Heart left ventricle (tissue), 13 donors: ENCODE measurements at regions not wholly inside any gene's neighbourhood (a gene's known extent, or its start where the extent isn't known, plus 50 kb on each side); places are given as distances from the start of the nearest gene placed in this dataset.

ENCODE experiments used
- POLR2A ChIP-seq, 2 donors: fragments of 450-650 bp; IDR thresholded peaks; one replicate each; pipeline ENCODE4 v1.6.1; 2017; ENCODE audit warnings: antibody characterized with exemption in 2 of 2, mild to moderate bottlenecking in 2 of 2, moderate library complexity in 2 of 2
- TF ChIP-seq, protein P1 (sequence below), 12 donors: fragments of 200-600 bp; sonication (generic) in 4 of 12; IDR thresholded peaks; one replicate each; pipeline versions ENCODE4 v1.5.0 to v1.8.0; 2018 to 2022; ENCODE audit warnings: antibody characterized with exemption in 12 of 12, mild to moderate bottlenecking in 5 of 12
- donor health status: ischemic (EF 13 %, LVEDD 7.1; RV severe dilation, severe dysfunction).
- donor health status: DM: no; HTN: yes; CAD: no.
- donor health status: DM: no; HTN: no; CAD: no.
- donor health status: ischemic (EF 25% LVEDD 6.9; RV normal size, moderate dysfunction).
- donor health status: ischemic (EF 25% LVEDD 5.7; RV mildly dilated, moderate dysfunction).
- donor health status: ischemic (EF 35%, LVEDD 5.7; RV mildly dilated, moderate dysfunction).
- donor health status: nonischemic (EF 11% LVEDD 7.7; RV severe dilation, severe dysfunction).
- donor health status: DM: yes; HTN: yes; CAD: no.
- donor health status: PGD.
- donor health status: ischemic (EF 29% LVEDD 5.4; RV normal size, mild dysfunction).
- donor health status: nonischemic (EF 23%, LVEDD 6.1; RV moderate dilation, normal function).

- no peak for TF ChIP-seq POLR2A (IDR thresholded peaks at IDR 0.05)
- TF ChIP-seq, protein P1, sequence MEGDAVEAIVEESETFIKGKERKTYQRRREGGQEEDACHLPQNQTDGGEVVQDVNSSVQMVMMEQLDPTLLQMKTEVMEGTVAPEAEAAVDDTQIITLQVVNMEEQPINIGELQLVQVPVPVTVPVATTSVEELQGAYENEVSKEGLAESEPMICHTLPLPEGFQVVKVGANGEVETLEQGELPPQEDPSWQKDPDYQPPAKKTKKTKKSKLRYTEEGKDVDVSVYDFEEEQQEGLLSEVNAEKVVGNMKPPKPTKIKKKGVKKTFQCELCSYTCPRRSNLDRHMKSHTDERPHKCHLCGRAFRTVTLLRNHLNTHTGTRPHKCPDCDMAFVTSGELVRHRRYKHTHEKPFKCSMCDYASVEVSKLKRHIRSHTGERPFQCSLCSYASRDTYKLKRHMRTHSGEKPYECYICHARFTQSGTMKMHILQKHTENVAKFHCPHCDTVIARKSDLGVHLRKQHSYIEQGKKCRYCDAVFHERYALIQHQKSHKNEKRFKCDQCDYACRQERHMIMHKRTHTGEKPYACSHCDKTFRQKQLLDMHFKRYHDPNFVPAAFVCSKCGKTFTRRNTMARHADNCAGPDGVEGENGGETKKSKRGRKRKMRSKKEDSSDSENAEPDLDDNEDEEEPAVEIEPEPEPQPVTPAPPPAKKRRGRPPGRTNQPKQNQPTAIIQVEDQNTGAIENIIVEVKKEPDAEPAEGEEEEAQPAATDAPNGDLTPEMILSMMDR (IDR thresholded peaks at IDR 0.05) = no peak
Measured at GRCh38 chr13:44695520-44695919, 119.4 kb upstream of the TSC22D1 start.
